ENCODE measurements at regions not wholly inside any gene's neighbourhood (a gene's known extent, or its start where the extent isn't known, plus 50 kb on each side); places are given as distances from the start of the nearest gene placed in this dataset.

- H3K36me3 ChIP-seq (ENCODE audit: control insufficient read depth, insufficient read depth, low read length) = no peaks in the 10 kb centered on the region
- H3K4me1 ChIP-seq (ENCODE audit: control insufficient read depth, insufficient read depth, low read length) = no peaks in the 10 kb centered on the region
- no peaks in the 10 kb centered on the region for H3K36me3 Mint-ChIP-seq
- H3K27me3 ChIP-seq (ENCODE audit: control insufficient read depth, insufficient read depth, low read length) = no peaks in the 10 kb centered on the region
- no peak for TF ChIP-seq CTCF (IDR thresholded peaks at IDR 0.05)
- H3K4me3 Mint-ChIP-seq = no peak overlapping the region
- no peak overlapping the region for H3K27ac Mint-ChIP-seq
- no peaks in the 10 kb centered on the region for H3K27me3 Mint-ChIP-seq (ENCODE audit: low read depth in 2 of 2)
- no peak for DNase-seq
- no peak overlapping the region for H3K27ac ChIP-seq (ENCODE audit: low read length)
- no peak for ATAC-seq
- H3K4me3 ChIP-seq (ENCODE audit: low read length) = no peak overlapping the region
- WGBS (ENCODE audit: insufficient coverage) = 82% methylated on average over 5 of the region's 5 CpGs
- H3K9me3 ChIP-seq (ENCODE audit: control insufficient read depth, insufficient read depth, low read length) = no peaks in the 10 kb centered on the region
- H3K4me1 Mint-ChIP-seq = no peaks in the 10 kb centered on the region
- intact Hi-C loops (cut with micrococcal nuclease) = no loop called here
- no peaks in the 10 kb centered on the region for H3K9me3 Mint-ChIP-seq
Observed at GRCh38 chr10:71062156-71062555, 150.2 kb upstream of the UNC5B start.

- Mint-ChIP-seq H3K27me3 (ENCODE audit: low read depth in 2 of 2) (no peaks in the 10 kb centered on the region), H3K36me3 (no peaks in the 10 kb centered on the region), H3K9me3 (no peaks in the 10 kb centered on the region), H3K4me1 (no peaks in the 10 kb centered on the region), H3K4me3 (no peak overlapping the region), H3K27ac (no peak overlapping the region)
- intact Hi-C loops (cut with micrococcal nuclease) = no loop called here
- ATAC-seq = no peak
- no peaks in the 10 kb centered on the region for H3K36me3 ChIP-seq (ENCODE audit: control insufficient read depth, insufficient read depth, low read length)
- no peaks in the 10 kb centered on the region for H3K4me1 ChIP-seq (ENCODE audit: control insufficient read depth, insufficient read depth, low read length)
- 82% methylated on average over 7 of the region's 7 CpGs for WGBS (ENCODE audit: insufficient coverage)
- H3K27me3 ChIP-seq (ENCODE audit: control insufficient read depth, insufficient read depth, low read length) = no peaks in the 10 kb centered on the region
- H3K27ac ChIP-seq (ENCODE audit: low read length) = no peak overlapping the region
- no peaks in the 10 kb centered on the region for H3K9me3 ChIP-seq (ENCODE audit: control insufficient read depth, insufficient read depth, low read length)
- H3K4me3 ChIP-seq (ENCODE audit: low read length) = no peak overlapping the region
- no peak for DNase-seq
- no peak for TF ChIP-seq CTCF (IDR thresholded peaks at IDR 0.05)
Observed at GRCh38 chr10:71063401-71063800, 149.0 kb upstream of the UNC5B start.

- no peak overlapping the region for H3K27ac Mint-ChIP-seq
- no peaks in the 10 kb centered on the region for H3K9me3 Mint-ChIP-seq
- H3K4me1 ChIP-seq (ENCODE audit: control insufficient read depth, insufficient read depth, low read length) = no peaks in the 10 kb centered on the region
- no peaks in the 10 kb centered on the region for H3K36me3 Mint-ChIP-seq
- H3K4me3 ChIP-seq (ENCODE audit: low read length) = no peak overlapping the region
- intact Hi-C loops (cut with micrococcal nuclease) = no loop called here
- no peak overlapping the region for H3K4me3 Mint-ChIP-seq
- H3K36me3 ChIP-seq (ENCODE audit: control insufficient read depth, insufficient read depth, low read length) = no peaks in the 10 kb centered on the region
- no peaks in the 10 kb centered on the region for H3K4me1 Mint-ChIP-seq
- no peaks in the 10 kb centered on the region for H3K9me3 ChIP-seq (ENCODE audit: control insufficient read depth, insufficient read depth, low read length)
- no peaks in the 10 kb centered on the region for H3K27me3 Mint-ChIP-seq (ENCODE audit: low read depth in 2 of 2)
- TF ChIP-seq CTCF (IDR thresholded peaks at IDR 0.05) = no peak
- WGBS (ENCODE audit: insufficient coverage) = 68% methylated on average over 13 of the region's 13 CpGs
- H3K27ac ChIP-seq (ENCODE audit: low read length) = no peak overlapping the region
- H3K27me3 ChIP-seq (ENCODE audit: control insufficient read depth, insufficient read depth, low read length) = no peaks in the 10 kb centered on the region
- ATAC-seq (no peak), DNase-seq (no peak)
Observed at GRCh38 chr10:71064413-71065118, 147.8 kb upstream of the UNC5B start.

GRCh38 chr10:71065659-71066058 lies 146.7 kb upstream of the UNC5B start:
- Mint-ChIP-seq H3K27ac (no peak overlapping the region), H3K36me3 (no peaks in the 10 kb centered on the region), H3K27me3 (ENCODE audit: low read depth in 2 of 2) (no peaks in the 10 kb centered on the region), H3K4me1 (no peaks in the 10 kb centered on the region), H3K4me3 (no peak overlapping the region), H3K9me3 (no peaks in the 10 kb centered on the region)
- no peaks in the 10 kb centered on the region for H3K36me3 ChIP-seq (ENCODE audit: control insufficient read depth, insufficient read depth, low read length)
- no peak for DNase-seq
- intact Hi-C loops (cut with micrococcal nuclease) = no loop called here
- no peaks in the 10 kb centered on the region for H3K27me3 ChIP-seq (ENCODE audit: control insufficient read depth, insufficient read depth, low read length)
- H3K27ac ChIP-seq (ENCODE audit: low read length) = no peak overlapping the region
- no peak overlapping the region for H3K4me3 ChIP-seq (ENCODE audit: low read length)
- no peaks in the 10 kb centered on the region for H3K9me3 ChIP-seq (ENCODE audit: control insufficient read depth, insufficient read depth, low read length)
- TF ChIP-seq CTCF (IDR thresholded peaks at IDR 0.05) = no peak
- WGBS (ENCODE audit: insufficient coverage) = 88% methylated on average over 2 of the region's 4 CpGs
- H3K4me1 ChIP-seq (ENCODE audit: control insufficient read depth, insufficient read depth, low read length) = no peaks in the 10 kb centered on the region
- no peak for ATAC-seq
